ENCODE measurements at regions not wholly inside any gene's neighbourhood (a gene's known extent, or its start where the extent isn't known, plus 50 kb on each side); places are given as distances from the start of the nearest gene placed in this dataset.
"Not testable (repeated sequence)": the region's sequence is repeated elsewhere in the genome, so short reads cannot be mapped to it uniquely, and the experiment has no call there.

DNA sequence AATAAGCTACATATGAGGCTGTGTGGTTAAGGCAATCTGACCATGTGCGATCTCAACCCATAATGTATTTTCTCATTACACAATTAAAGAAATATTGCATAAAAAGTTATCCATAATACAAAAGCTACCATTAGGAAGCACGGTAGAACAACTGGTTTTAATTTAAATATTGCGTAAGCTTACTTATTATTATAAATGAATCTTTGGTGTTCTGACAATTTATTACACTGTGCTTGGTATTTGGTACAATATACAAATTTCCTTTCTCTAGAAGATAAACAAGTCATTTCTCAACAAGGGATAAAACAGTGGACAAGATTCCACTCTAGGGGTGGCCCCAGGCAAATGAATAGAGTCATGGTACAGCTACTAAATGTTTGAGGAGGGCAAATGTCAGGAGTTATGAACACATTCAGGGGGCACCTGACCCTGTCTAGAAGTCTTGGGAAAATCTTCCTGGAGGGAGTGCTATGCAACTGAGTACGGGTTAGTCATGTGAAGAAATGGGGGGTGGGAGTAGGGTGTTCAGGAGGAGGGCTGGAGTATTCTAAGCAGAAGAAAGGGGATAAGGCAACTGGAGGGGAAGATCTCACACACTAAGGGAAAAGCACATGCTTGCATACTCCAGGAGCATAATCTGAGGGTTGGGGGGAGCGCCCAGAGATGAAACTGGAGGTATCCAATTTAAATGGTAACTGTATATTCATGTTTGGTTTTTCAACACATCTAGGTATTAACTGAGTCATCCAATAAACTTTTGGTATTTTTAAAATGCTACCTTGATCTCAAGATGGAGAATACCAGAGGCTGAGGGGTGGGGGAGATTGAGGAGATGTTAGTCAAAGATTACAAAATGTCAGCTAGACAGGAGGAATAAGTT is 296.9 kb upstream of the SGK1 start:
- Histone ChIP-seq H3K36me3 (no peaks in the 10 kb centered on the region), H3K27me3 (no peaks in the 10 kb centered on the region), H3K27ac (no peak overlapping the region), H3K4me1 (no peaks in the 10 kb centered on the region), H3K9me3 (no peaks in the 10 kb centered on the region), H3K4me3 (no peak overlapping the region)
- TF ChIP-seq CTCF (IDR thresholded peaks at IDR 0.05) = no peak
- no peak for DNase-seq (ENCODE audit: low spot score)

DNA sequence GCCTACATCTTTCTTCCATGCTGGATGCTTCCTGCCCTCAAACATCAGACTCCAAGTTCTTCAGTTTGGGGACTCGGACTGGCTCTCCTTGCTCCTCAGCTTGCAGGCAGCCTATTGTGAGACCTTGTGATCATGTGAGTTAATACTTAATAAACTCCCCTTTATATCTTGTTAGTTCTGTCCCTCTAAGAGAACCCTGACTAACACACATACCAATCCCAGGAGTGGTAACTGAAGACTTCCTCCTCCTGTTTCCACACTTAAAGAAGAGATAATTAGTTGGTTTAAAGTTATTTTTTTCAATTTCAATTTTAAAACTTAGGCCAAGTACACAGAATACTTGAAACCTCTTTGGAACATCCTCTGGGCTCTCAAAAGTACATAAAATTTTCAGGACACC is 294.2 kb upstream of the SGK1 start:
- not testable (repeated sequence) for DNase-seq (ENCODE audit: low spot score); H3K4me3 ChIP-seq; H3K9me3 ChIP-seq

DNA sequence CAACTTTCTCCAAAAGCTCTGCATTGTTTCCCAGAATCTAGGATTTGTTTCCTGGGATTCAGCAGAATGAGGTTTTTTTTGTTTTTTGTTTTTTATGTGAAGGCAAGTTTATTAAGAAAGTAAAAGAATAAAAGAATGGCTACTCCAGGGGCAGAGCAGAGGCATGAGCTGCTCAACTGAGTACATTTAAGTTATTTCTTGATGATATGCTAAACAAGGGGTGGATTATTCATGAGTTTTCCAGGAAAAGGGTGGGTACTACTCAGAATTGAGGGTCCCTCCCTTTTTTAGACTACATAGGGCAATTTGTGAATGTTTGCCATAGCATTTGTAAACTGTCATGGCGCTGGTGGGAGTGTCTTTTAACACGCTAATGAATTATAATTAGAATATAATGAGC is 292.5 kb upstream of the SGK1 start:
- Histone ChIP-seq H3K4me1 (no peaks in the 10 kb centered on the region), H3K4me3 (no peak overlapping the region), H3K36me3 (no peaks in the 10 kb centered on the region), H3K27me3 (no peaks in the 10 kb centered on the region), H3K27ac (no peak overlapping the region), H3K9me3 (no peaks in the 10 kb centered on the region)
- DNase-seq (ENCODE audit: low spot score) = no peak
- no peak for TF ChIP-seq CTCF (IDR thresholded peaks at IDR 0.05)

More for the DNA sequence above, 294.2 kb upstream of the SGK1 start:
- not testable (repeated sequence) for H3K36me3 ChIP-seq, H3K27me3 ChIP-seq, H3K27ac ChIP-seq, H3K4me1 ChIP-seq

- Histone ChIP-seq H3K9me3 (no peaks in the 10 kb centered on the region), H3K36me3 (no peaks in the 10 kb centered on the region), H3K27ac (no peak overlapping the region), H3K27me3 (no peaks in the 10 kb centered on the region), H3K4me3 (no peak overlapping the region), H3K4me1 (no peaks in the 10 kb centered on the region)
- DNase-seq (ENCODE audit: low spot score) = no peak
- TF ChIP-seq CTCF (IDR thresholded peaks at IDR 0.05) = no peak
These were observed 291.9 kb upstream of the SGK1 start for GRCh38 chr6:134609716-134610261.

GRCh38 chr6:134607411-134607810 is 289.5 kb upstream of the SGK1 start:
- Histone ChIP-seq H3K9me3 (no peaks in the 10 kb centered on the region), H3K36me3 (no peaks in the 10 kb centered on the region), H3K27ac (no peak overlapping the region), H3K4me3 (no peak overlapping the region), H3K4me1 (no peaks in the 10 kb centered on the region), H3K27me3 (no peaks in the 10 kb centered on the region)
- no peak for TF ChIP-seq CTCF (IDR thresholded peaks at IDR 0.05)
- DNase-seq (ENCODE audit: low spot score) = no peak

- Histone ChIP-seq H3K27me3 (no peaks in the 10 kb centered on the region), H3K9me3 (peaks cover 0 to 14% of the 10 kb centered on the region in 2 donors), H3K4me3 (no peak overlapping the region), H3K4me1 (no peaks in the 10 kb centered on the region), H3K36me3 (no peaks in the 10 kb centered on the region), H3K27ac (no peak overlapping the region)
- DNase-seq (ENCODE audit: low spot score) = no peak
- TF ChIP-seq CTCF (IDR thresholded peaks at IDR 0.05) = no peak
These were observed 287.1 kb upstream of the SGK1 start for GRCh38 chr6:134605034-134605433.
